OCI-LY3 (cell line): ENCODE measurements at regions not wholly inside any gene's neighbourhood (a gene's known extent, or its start where the extent isn't known, plus 50 kb on each side); places are given as distances from the start of the nearest gene placed in this dataset.

Experiments used
- CTCF ChIP-seq: fragments of 200-600, 300-600 bp; sonication (generic); IDR thresholded peaks from 2 replicates; pipeline ENCODE4 v1.5.1; 2014; ENCODE audit warnings: antibody characterized with exemption, low read length, low read depth
- EZH2phosphoT487 ChIP-seq: fragments of 200-600 bp; shearing (Covaris generic); IDR thresholded peaks from 2 replicates; pipeline ENCODE4 v1.6.1; 2018; ENCODE audit warnings: antibody characterized with exemption, mixed run types, low read depth

GRCh38 chr4:166377578-166377977 lies 504.5 kb downstream of the TLL1 start:
- TF ChIP-seq CTCF (no peak), EZH2phosphoT487 (no peak)
